ENCODE measurements at regions not wholly inside any gene's neighbourhood (a gene's known extent, or its start where the extent isn't known, plus 50 kb on each side); places are given as distances from the start of the nearest gene placed in this dataset.
A peak's percentile ranks its signal among the peaks of the same experiment; 100 is the strongest.
"Not testable (repeated sequence)": the region's sequence is repeated elsewhere in the genome, so short reads cannot be mapped to it uniquely, and the experiment has no call there.

DNA sequence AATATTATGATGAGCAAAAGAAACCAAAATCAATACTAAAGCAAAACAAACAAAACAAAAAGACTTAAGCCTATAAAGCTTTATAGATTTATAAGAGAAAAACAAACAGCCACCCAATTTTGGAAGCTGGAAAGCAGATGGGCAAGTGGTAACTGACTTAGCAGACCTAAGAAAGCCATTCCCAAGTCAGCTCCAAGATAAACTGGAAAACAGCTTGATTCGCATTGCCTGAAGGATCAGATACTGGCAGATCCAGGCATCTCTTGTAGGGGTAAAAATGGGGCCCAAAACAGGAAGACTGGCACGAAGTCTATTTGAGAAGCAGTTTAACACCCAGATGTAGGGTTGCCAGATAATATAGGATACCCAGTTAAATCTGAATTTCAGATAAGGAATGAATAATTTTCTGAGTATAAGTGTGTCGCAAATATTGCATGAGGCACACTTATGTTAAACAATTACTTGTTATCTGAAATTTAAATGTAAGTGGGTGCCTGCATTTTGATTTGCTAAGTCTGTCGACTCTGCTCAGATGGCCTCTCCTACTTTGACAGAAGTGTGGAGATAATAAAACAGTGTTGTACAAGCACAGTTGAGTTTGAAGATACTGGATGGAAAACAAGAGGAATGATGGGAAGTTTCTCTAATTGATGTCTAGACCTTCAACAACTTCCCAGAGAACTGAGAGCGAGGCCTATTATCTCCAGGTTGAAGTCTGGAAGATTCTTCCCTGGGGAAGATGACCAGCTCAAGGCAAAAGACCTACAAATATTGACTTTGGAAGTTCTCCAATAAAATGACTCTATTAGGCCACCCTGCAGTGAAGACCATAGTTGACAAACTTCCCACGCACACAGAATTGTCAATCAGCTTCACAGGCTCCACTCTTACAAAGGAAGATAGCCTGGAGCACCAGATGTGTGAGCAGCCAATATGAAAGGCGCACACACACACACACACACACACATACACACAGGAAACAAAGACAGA, 113.4 kb downstream of the FAM50B start:
- DNase-seq: no peak

DNA sequence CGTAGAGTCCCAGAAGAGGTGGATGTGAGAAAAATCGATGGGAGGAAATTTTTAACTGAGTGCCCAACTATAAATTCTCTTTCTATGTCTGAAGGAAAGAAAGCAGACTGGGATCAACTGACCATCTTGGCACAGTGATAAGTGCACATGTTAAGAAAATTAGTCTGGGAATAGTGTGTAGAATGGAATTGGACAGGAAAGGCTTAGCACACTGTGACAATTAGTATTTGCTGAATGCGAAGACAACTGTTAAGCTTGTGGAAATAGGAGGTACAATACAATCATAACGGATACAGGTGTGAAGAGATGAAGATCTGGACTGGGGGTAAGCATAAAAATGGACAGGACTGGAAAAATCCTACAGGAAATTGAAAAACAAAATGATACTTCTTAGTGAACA, 114.3 kb downstream of the FAM50B start:
- DNase-seq: no peak

DNA sequence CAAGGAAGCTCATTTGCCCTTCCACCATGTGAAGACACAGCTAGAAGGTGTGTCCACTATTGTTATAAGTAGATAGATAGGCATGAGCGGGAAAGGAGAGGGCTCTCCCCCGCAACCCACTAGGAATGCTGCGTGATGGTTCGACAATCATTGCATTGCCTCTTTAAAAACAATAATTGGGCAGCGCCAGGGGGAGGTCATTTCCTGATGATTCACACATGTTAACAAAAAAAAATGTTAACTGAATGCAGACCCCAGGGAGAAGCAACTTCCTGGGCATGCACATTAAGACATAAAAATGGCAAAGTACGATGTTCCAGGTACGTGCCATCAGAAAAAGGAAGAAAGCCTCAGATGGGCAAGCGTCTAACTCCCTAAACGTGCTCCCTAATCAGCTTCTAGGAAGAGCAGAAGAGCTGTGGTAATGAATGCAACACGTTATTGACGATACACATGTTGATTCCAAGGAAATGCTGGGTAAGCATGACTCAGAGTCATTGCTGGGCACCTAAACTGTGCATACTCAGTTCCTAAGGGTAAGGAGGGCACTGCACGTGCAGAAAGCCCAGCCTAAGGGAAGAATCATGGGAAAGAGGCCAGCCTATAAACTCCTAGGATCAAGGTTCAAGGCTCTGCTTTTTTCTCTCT, 113.7 kb downstream of the FAM217A start:
- no peak for DNase-seq

DNA sequence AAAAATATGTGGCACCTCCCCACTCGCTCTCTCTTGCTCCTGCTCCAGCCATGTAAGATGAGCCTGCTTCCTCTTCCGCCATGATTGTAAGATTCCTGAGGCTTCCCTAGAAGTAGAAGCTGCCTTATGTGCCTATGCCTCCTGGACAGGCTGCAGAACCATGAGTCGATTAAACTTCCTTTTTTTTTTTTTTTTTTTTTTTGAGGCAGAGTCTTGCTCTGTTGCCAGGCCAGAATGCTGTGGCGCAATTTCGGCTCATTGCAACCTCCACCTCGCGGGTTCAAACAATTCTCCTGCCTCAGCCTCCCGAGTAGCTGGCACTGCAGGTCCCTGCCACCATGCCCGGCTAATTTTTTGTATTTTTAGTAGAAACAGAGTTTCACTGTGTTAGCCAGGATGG, 112.5 kb downstream of the FAM217A start:
- DNase-seq: no peak

DNA sequence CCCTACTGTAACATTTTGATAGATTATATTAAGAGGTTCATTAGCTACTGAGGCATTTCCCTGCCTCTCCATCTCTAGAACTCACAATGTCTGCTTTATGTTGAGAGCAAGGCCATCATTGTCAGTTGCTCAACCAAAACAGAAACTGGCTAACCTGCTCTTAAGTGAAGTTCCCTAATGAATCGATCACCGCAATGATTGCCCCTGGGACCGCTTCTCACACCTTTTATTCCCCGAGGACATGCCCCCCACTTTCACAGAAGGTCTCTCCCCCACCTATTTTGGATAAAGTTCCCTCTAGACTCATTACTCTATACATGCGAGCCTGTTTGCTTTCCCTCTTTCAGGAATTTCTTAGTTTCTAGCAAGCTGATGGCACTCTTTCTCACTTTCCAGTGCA, 108.8 kb downstream of the FAM217A start:
- no peak for DNase-seq

DNA sequence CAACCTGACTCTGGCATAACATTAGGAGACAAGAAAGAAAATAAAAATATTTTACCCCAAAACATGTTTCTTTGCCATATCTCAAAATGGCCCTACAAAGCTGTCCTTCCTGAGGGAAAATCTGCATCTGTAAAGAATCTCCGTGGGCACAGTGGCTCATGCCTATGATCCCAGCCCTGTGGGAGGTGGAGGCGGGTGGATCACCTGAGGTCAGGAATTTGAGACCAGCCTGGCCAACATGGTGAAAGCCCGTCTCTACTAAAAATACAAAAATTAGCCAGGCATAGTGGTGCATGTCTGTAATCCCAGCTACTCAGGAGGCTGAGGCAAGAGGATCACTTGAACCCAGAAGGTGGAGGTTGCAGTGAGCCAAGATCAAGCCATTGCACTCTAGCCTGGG, 105.8 kb downstream of the FAM217A start:
- DNase-seq: not testable (repeated sequence)

DNA sequence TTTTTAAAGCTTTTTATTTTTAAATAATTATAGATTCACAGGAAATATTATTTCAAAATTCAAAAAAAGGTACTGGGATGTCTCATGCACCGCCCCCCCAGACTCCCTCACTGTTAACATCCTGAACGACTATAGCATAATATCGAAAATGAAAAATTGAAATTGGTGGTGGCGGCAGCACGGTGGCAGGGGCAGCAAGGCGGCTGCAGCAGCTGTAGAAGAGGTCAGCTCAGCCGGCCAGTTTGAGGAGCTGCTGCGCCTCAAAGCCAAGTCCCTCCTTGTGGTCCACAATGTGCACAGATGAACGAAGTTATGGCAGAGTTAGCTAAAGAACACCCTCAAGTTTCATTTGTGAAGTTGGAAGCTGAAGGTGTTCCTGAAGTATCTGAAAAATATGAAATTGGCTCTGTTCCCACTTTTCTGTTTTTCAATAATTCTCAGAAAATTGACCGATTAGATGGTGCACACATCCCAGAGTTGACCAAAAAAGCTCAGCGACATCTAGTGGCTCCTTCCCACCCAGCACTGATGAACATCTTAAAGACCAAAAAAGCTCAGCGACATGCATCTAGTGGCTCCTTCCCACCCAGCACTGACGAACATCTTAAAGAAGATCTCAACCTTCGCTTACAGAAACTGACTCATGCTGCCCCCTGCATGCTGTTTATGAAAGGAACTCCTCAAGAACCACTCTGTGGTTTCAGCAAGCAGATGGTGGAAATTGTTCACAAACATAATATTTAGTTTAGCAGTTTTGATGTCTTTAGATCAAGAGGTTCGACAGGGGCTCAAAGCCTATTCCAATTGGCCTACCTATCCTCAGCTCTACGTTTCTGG, 100.8 kb downstream of the FAM217A start:
- peak; percentile 36 for DNase-seq

DNA sequence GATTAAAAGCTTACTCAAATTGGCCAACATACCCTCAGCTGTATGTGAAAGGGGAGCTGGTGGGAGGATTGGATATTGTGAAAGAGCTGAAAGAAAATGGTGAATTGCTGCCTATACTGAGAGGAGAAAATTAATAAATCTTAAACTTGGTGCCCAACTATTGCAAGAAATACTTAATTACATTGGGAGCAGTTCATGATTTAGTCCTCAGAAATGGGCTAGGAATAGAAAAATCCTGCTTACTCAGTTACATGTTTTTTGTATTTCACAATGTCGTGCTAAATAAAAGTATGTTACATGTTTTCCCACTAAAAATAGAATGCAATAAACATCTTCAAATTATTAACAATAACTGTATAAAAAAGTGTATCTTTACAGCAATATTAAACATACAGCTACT, 100.0 kb downstream of the FAM217A start:
- DNase-seq: not testable (repeated sequence)

DNA sequence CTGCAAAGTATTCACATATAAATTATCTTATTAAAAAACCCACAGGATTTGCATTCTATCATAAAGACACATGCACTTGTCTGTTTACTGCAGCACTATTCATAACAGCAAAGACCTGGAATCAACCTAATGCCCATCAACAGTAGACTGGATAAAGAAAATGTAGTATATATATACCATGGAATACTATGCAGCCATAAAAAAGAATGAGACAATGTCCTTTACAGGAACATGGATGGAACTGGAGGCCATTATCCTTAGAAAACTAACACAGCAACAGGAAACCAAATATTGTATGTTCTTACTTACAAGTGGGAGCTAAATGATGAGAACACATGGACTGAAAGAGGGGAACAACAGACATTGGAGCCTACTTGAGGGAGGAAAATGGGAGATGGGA, 97.0 kb downstream of the FAM217A start:
- DNase-seq: no peak

DNA sequence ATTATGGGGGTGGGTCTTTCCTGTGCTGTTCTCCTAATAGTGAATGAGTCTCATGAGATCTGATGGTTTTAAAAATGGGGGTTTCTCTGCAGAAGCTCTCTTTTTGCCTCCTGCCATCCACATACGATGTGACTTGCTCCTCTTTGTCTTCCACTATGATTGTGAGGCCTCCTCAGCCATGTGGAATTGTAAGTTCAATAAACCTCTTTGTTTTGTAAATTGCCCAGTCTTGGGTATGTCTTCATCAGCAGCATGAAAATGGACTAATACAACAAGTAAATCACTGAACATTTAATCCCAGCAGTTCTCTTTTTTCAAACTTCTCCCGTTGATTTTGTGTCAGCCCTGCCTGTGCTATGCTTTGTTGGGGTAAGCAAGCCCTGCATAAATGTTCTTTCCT, 95.2 kb downstream of the FAM217A start:
- DNase-seq: no peak

DNA sequence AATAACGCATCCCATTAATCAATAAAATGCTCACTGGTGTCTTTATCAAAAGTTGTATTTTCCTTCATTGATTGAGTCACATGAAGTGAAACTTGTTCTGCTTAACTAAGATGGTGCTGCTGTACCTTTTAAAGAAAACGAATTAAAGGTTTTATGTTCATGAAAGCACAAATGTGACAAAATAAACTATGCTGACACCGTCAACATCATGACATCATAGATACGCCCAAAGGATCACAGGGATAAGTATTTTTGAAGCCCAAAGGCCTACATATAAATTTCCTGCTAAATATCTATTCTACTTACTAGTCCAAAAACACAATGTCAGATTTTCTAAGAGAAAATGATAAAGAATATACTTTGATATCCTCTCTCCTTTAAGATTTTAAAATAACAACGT, 94.4 kb downstream of the FAM217A start:
- no peak for DNase-seq

DNA sequence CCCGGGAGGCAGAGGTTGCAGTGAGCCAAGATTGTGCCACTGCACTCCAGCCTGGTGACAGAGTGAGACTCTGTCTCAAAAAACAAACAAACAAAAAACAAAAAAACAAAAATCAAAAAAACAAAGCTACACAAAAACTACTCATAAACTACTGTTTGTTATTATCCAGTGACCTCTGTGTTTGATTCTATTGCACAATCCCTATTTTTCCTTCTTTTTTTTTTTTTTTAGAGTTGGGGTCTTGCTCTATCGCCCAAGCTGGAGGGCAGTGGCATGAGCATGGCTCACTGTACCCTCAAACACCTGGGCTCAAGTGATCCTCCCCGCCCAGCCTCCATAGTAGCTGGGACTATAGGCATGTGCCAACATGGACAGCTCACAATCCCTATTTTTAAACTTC, 92.7 kb downstream of the FAM217A start:
- DNase-seq: no peak

DNA sequence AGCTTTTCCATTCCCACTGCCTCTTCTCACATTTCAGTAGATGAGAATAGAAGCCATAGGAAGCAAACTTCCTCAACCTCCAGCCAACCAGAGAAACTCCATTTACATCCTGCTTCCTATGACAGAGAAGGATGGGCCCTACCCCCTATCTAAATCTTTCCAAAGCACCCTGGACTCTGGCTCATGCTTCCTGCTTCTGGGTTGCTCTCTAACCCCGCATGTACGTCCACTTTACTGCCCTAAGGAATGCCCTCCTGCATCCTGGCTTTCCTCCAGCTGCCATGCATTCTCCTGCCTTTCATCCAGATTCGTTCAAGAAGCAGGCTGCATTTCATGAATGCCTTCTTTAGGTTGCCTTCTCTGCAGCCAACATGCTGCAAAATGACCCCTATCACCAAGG, 91.9 kb downstream of the FAM217A start:
- no peak for DNase-seq

DNA sequence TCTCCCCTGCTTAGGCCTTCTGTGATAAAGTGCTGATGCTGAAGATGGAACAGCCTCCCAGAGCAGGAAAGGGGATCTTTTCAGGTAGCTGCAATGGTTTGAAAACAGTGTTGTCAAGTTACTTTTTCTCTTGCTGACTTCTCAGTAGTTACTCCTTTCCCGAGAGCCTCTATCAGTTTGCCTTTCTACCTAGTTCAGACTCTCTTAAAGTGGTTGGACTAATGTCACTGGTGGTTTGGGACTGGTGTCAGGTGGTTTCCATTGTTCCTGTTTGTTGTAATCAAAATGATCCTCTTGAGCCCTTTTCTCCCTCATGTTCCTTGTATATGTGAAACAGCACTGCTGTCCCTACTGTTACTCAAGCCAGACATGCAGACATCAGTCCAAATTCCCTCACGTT, 91.4 kb downstream of the FAM217A start:
- no peak for DNase-seq

DNA sequence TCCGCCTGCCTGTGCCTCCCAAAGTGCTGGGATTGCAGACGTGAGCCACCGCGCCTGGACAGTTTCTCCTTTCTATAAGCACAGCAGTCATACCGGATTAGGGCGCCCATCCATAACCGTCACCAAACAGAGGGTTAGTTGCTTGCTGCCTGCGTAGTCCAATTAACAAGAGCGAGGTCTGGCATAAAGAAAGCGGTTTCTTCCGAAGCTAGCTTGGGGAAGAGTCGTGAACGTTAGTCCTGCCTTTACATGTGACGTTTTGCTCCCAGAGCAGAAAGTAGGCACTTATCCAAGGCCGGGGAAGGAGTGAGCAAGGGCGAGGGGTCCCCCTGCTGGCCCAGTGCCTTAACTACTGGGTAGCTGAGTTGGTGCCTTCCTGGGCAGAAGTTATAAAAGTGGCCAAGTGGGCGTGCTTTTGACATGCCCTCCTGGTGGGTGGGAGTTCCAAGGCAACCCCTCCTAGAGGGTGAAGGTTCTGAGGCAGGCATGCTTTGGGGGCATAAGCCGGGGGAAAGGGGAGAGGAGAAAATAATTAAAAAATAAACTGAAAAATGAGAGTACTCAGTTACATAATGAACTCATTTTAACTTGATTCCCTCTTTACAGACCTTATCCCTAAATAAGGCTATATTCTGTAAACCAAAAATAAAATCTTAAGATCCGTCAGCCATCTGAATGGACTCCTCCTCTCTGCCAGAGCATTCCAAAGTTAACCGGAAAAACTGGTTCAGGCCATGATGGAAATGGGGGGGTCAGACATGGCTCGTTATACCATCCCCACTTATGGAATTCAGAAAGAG, 88.0 kb downstream of the FAM217A start:
- DNase-seq: peak; percentile 64

DNA sequence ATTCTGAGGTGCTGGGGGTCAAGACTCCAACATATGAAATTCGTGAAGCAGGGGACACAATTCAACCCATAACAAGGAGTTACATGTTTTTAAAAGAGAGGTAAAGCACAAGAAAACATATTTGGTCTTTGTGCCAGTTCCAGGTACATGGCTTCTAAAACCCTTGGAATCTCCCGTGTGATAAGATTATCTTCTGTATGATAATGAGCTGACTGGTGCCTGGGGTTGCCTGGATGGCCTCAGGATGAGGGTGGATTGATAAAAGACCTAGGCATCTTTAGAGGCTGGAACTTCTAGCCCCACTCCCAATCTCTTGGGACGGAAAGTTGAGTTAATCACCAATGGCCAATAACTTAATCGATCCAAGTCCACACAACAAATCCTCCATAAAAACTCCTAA, 87.0 kb downstream of the FAM217A start:
- no peak for DNase-seq

DNA sequence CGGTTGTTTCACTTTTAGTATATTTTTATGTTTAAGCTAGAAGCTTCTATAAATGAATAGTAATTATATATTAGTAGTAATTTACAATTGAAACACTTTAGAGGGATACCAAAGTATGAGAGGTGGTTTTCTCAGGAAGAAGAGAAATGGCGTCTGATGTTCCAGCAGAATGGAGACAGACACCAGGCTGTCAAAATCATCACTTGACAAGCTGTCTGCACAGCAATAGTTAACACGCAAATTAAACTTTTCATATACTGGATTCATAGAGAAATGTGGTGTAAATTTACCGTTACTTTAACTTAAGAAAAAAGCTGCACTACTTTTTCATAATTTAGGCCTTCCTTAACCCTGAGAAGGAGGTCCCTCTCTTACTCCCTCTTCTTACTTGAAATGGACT, 82.6 kb downstream of the FAM217A start:
- DNase-seq: no peak

DNA sequence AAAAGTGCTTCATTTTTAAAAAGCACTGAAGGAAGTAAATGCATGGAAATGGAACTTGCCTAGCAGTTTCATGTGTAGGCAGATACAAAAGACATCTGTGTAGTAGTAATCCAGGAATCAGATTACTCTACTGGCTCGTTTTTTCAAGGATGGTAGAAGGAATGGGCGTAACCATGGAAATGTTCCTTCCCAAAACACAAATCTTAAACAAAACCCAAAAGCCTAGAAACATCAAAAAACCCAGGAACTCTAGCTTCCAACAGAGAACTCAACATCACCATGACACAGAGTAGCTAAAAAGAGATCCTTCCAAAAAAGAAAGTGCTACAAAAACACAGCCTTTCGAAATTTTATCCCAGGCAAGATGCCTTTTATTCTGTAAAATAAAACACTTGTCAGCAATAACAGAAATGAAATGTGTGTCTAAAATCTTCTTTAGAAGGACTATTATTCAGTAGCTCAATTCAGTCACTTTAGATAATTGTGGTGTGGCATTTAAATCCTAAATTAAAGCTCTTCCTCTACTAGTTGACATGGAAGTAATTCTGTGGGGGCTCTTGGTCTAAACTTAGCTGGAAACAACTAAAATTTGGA, 81.7 kb downstream of the FAM217A start:
- DNase-seq: no peak

DNA sequence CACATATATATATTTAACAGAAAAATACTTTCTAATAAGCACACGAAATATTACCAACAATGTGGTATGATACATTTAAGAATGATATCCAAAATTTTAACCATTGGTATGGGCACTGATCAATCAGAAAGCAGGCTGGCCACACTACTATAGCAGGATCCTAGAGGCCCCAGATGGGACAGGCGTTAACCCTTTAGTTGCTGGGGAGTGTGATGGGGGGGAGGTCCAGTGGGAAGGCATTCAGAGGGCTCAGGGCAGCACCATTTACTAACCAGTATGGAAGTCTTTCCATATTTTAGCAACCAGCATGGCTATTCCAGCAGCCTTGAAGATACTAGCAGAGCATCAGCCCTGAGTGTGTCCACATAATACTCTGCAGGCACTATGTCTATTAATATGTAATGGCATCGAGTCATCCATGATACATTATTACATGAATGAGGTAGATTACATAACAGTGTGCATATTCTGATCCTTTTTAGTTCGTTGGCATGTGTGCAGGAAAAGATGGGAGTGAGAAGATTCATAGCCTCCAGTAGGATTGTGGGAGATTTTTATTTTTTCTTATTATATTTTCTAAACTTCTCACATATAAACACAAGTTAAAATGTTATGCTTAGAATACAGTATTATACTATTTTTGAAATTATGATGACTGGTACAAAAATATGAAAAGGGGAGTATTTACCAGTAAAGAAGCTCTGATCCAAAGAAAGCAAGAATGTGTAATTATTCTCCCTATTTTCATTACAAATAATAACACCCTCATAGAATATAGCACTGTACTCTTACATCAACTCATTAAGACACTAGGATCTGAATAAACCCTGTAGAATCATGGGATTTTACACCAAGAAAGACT, 78.9 kb downstream of the FAM217A start:
- no peak for DNase-seq

DNA sequence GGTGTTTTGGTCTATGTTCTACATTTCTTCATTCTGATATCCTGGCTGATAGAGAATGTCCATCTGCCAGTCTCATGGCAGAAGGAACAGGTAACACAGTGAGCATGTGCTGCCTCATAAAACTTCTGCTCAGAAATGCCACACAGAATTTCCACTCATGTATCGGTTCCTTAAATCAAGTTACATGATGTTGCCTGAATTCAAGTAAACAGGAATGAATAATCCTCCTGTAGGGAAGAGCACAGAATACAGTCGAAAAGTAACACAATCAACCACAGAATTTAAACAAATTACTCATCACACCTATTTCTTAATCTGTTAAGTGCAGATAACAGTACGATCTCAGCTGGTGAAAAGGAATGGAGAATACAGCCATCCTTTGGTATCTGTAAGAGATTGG, 74.7 kb downstream of the FAM217A start:
- no peak for DNase-seq
